CD4-positive, alpha-beta T cell treated with Interleukin-4 for 1 hour (primary cell): ENCODE measurements at regions not wholly inside any gene's neighbourhood (a gene's known extent, or its start where the extent isn't known, plus 50 kb on each side); places are given as distances from the start of the nearest gene placed in this dataset.

ENCODE experiments used
- DNase-seq, 2 donors: peaks; one replicate each; pipeline ENCODE4 v3.0.0-alpha.2; 2020 to 2022

DNA sequence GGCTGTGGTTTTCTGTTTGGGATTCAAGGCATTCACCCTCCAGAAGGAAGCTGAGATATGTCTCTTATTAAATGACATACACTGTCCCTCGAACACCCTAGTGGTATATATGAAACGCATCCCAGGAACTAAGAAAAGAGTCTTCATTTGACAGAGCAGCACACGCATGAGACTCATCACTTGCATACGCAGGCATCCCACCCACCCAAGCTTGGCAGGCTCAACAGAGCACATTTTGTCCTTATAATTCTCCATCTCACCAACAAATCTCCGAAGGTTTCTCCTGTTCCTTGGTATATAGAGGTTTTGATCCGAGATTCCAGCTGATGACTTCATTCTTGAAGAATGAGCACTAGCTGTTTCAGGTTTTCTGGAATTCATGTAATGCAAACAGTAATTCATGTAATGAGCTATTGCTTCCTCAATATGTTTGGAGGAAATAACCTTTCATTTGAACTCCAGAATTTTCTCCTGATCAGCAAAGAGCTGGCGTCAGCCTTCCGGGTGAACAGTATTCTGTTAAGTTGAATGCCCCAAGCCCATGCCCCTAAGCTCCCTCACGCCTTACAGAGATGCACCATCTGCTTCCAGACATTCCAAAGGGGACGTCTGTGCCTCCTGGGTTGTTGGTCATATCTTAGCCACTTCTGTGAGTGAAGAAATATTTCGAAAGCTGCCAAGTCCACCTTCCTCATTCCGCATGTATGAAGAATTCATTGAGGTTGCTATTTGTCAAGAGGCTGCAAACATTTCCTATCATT lies 66.0 kb upstream of the CDH4 start:
- no peak for DNase-seq

DNA sequence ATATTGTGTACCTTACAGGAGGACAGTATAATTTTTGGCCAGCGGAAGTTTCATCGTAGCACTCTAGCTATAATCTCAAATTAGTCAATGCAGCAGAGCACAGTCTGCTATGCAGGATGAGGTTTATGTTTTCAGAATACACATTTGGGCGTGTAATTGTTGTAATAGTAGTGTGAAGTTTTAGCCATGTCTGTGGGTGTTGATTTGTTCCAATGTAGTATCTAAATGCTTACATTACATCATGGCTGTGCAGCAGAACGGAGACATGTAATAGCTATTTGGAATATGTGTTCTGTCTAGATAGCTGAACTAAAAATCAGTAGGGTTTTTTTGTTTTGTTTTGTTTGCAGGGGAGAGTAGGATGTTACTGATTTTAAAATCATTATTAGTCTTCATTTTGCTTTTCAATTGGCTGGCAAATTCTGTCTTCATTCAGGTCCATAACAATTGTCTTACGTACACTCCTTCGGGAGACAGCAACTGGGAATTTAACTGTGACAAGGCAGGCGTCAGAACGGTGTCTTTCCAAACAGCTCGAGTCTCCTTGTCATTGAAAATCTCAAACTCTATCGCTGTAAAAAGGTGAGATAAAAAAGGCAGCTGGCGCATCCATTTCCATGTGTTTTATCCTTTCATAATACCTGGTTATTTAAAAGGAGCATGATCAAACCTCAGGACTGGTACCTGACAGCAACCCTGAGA lies 65.1 kb upstream of the CDH4 start:
- no peak for DNase-seq

DNA sequence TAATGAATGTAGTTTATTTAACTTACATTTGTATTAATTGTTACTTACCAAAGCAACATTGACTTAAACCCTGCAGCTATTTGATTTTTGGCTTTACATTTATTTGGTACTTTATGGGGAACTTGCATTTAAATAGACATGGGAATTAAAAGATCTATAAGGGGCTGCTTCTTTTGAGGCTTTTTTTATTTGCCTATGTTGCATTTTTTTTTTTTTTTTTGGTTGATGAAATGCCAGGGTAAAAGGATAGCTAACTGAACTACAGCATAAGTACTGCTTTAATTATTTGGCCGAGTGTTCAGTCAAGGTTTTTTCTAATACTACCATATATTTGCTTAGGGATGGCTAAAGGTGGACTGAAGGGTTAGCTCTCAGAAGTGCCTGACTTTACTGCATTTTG lies 62.5 kb upstream of the CDH4 start:
- DNase-seq: no peak

DNA sequence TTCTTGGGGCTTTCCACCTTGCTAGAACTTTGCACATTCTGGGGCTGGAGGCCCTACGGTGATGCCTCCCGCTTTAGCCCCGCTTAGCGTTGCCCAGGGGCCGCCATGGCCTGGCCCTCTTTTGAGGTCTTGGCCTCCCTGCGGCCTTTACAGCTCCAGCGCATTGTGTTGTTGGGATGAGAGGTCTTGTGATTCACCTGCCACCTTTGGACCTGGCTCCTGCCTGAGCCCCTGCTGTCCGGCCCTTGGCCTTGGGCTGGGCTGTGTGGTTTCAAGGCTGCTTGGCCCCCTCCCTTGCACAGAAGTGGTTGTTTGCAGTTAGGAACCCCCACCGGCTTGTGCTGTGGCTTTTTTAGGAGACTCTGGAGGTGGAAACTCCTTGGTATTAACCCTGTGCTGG lies 61.0 kb upstream of the CDH4 start:
- no peak for DNase-seq

DNA sequence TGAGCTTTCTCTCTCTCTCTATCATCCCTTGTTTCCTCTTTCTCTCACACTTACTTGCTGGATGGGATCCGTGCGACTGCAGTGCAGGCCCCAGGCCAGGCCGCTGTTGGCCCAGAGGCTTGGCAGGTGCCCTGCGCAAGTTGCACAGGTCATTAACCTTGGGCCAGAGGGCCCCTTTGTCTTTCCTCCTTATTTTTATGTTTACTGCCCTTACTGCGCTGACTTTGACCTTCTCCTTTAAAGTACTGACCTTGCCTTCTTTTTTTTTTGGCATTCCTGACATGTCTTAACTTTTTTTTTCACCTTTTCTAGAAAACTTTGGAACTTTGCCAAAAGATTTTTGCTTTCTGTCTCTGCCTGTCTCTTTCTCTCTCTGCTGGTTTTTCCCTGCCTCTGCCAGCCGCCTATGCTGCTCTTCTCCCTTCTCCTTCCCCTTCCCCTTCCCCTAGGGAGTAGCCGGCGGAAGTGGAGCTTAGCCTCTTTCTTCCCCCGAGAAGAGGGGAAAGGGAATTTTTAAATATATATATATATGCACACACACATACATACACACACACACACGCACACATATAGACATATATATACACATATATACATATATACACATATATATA lies 59.6 kb upstream of the CDH4 start:
- DNase-seq: no peak

DNA sequence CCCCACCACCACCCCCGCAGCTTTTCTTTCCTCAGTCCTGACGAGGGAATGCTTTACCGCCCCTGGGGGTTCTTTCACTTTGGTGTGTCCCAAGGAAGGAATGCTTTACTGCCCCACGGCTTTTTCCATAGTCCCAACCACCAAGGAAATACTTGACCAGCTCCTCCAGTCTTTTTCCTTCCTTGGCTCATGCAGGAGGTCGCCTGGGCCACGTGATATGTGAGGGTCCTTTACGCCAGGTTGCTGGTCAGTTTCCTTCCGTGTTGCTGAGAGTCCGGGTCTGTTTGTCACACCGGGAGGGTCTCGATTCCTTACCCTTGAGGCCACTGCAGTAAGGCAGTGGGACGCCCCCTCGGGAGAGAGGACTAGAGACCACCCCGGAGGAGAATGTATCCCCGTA lies 58.9 kb upstream of the CDH4 start:
- no peak for DNase-seq
